Fibroblast of lung (primary cell): ENCODE measurements at regions not wholly inside any gene's neighbourhood (a gene's known extent, or its start where the extent isn't known, plus 50 kb on each side); places are given as distances from the start of the nearest gene placed in this dataset.

ENCODE experiments used
- DNase-seq, 2 donors: peaks; one replicate each; pipeline versions ENCODE4 v3.0.0 to v3.0.0-alpha.2; 2010; ENCODE audit warnings: low read depth in 2 of 2
- H2AFZ ChIP-seq: 2 replicates; pipeline ENCODE4 v1.5.1; 2012; ENCODE audit warnings: low read length, control low read depth, inconsistent platforms
- H3K27ac ChIP-seq: 2 replicates; pipeline ENCODE4 v1.5.1; 2011; ENCODE audit warnings: low read length, control low read depth; ENCODE audit not compliant: insufficient read depth
- H3K27me3 ChIP-seq: 2 replicates; pipeline ENCODE4 v1.5.1; 2011; ENCODE audit warnings: mild to moderate bottlenecking, low read length; ENCODE audit not compliant: control insufficient read depth, insufficient read depth
- H3K36me3 ChIP-seq: 2 replicates; pipeline ENCODE4 v1.5.1; 2011; ENCODE audit warnings: low read length; ENCODE audit not compliant: control insufficient read depth, insufficient read depth
- H3K4me1 ChIP-seq: 2 replicates; pipeline ENCODE4 v1.5.1; 2011; ENCODE audit warnings: low read length; ENCODE audit not compliant: control insufficient read depth, insufficient read depth; ENCODE audit errors: extremely low read depth
- H3K4me2 ChIP-seq: 2 replicates; pipeline ENCODE4 v1.5.1; 2011; ENCODE audit warnings: low read length, control low read depth; ENCODE audit not compliant: insufficient read depth; ENCODE audit errors: extremely low read depth
- H3K4me3 ChIP-seq, 4 experiments: fragments of 200-600 bp in 1 of 4; sonication (generic) in 1 of 4; replicated peaks in 1 of 4; 2 replicates each; pipeline ENCODE4 v1.5.1; 2011 to 2016; ENCODE audit warnings: low read length in 4 of 4, low read depth in 3 of 4, mild to moderate bottlenecking in 3 of 4, control low read depth in 2 of 4, inconsistent platforms in 1 of 4, mixed read lengths in 1 of 4; ENCODE audit not compliant: insufficient read depth in 1 of 4; ENCODE audit errors: control extremely low read depth in 1 of 4
- H3K79me2 ChIP-seq: 2 replicates; pipeline ENCODE4 v1.5.1; 2012; ENCODE audit warnings: mild to moderate bottlenecking, low read length, inconsistent platforms; ENCODE audit not compliant: control insufficient read depth, insufficient read depth
- H3K9ac ChIP-seq: 2 replicates; pipeline ENCODE4 v1.5.1; 2011; ENCODE audit warnings: mild to moderate bottlenecking, low read length, control low read depth; ENCODE audit not compliant: insufficient read depth
- H3K9me3 ChIP-seq: 2 replicates; pipeline ENCODE4 v1.5.1; 2012; ENCODE audit warnings: low read depth, low read length; ENCODE audit not compliant: control insufficient read depth, insufficient read depth
- H4K20me1 ChIP-seq: 2 replicates; pipeline ENCODE4 v1.5.1; 2011; ENCODE audit warnings: low read length; ENCODE audit not compliant: control insufficient read depth, insufficient read depth; ENCODE audit errors: extremely low read depth
- CTCF ChIP-seq, 2 donors: IDR thresholded peaks in 1 of 2; conservative IDR thresholded peaks in 1 of 2; 1 replicate in 1 of 2; 2 replicates in 1 of 2; pipeline ENCODE4 v1.5.1; 2011 to 2012; ENCODE audit warnings: low read length in 2 of 2, control low read depth in 1 of 2, inconsistent platforms in 1 of 2, low read depth in 1 of 2, mild to moderate bottlenecking in 1 of 2
- EZH2 ChIP-seq: IDR thresholded peaks from 2 replicates; pipeline ENCODE4 v1.5.1; 2012; ENCODE audit warnings: low read length, control low read depth, mild to moderate bottlenecking; ENCODE audit errors: missing control alignments

- Histone ChIP-seq H3K4me3 (no peak overlapping the region), H3K27me3 (no peaks in the 10 kb centered on the region), H3K9ac (no peak overlapping the region), H3K9me3 (no peaks in the 10 kb centered on the region), H3K79me2 (no peaks in the 10 kb centered on the region), H3K4me2 (no peak overlapping the region), H3K4me1 (peaks cover 6% of the 10 kb centered on the region), H3K36me3 (no peaks in the 10 kb centered on the region), H2AFZ (no peak overlapping the region), H3K27ac (no peak overlapping the region), H4K20me1 (no peaks in the 10 kb centered on the region)
- no peak for TF ChIP-seq EZH2
- no peak for TF ChIP-seq CTCF (conservative IDR thresholded peaks at IDR 0.05 in 1 of 2, IDR thresholded peaks at IDR 0.05 in 1 of 2; ENCODE audit: low read depth in 1 of 2, low read length in 2 of 2)
- no peak for DNase-seq
Observed at GRCh38 chr21:35470522-35470921, 421.4 kb upstream of the RUNX1 start.

DNA sequence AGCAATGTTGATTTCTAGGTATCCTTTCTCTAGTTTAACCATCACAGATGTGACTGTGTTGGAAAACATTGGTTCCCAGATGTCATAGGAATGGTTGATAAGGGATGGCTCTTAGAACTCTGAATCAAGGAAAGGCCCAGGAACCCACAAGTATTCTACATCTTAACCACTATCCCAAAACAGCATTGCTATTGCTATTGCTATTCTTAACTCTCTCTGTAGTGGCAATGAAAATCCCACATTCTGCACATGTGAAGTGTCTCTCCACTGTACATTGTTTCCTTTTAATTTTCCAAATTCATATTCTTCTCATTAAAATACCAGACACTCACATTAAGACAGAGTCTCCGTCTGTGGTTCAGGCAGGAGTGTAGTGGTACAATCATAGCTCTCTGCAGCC is 420.4 kb upstream of the RUNX1 start:
- no peak overlapping the region for H2AFZ ChIP-seq
- no peaks in the 10 kb centered on the region for H3K4me1 ChIP-seq
- H3K27me3 ChIP-seq = no peaks in the 10 kb centered on the region
- H4K20me1 ChIP-seq = no peaks in the 10 kb centered on the region
- no peak overlapping the region for H3K4me2 ChIP-seq
- no peaks in the 10 kb centered on the region for H3K9me3 ChIP-seq
- H3K36me3 ChIP-seq = no peaks in the 10 kb centered on the region
- no peak overlapping the region for H3K27ac ChIP-seq
- H3K4me3 ChIP-seq = no peak overlapping the region
- no peaks in the 10 kb centered on the region for H3K79me2 ChIP-seq
- TF ChIP-seq CTCF (conservative IDR thresholded peaks at IDR 0.05 in 1 of 2, IDR thresholded peaks at IDR 0.05 in 1 of 2; ENCODE audit: low read depth in 1 of 2, low read length in 2 of 2) (no peak), EZH2 (no peak)
- peak in 1 of 2 donors; percentile 82 for DNase-seq
- H3K9ac ChIP-seq = no peak overlapping the region

- Histone ChIP-seq H3K4me2 (no peak overlapping the region), H3K79me2 (no peaks in the 10 kb centered on the region), H3K4me3 (no peak overlapping the region), H4K20me1 (no peaks in the 10 kb centered on the region), H3K9me3 (no peaks in the 10 kb centered on the region), H3K27ac (no peak overlapping the region), H3K4me1 (no peaks in the 10 kb centered on the region), H3K36me3 (no peaks in the 10 kb centered on the region), H3K9ac (no peak overlapping the region), H3K27me3 (no peaks in the 10 kb centered on the region), H2AFZ (no peak overlapping the region)
- TF ChIP-seq CTCF (conservative IDR thresholded peaks at IDR 0.05 in 1 of 2, IDR thresholded peaks at IDR 0.05 in 1 of 2; ENCODE audit: low read depth in 1 of 2, low read length in 2 of 2) = no peak
- no peak for TF ChIP-seq EZH2
- DNase-seq = no peak
Observed at GRCh38 chr21:35468991-35469390, 419.9 kb upstream of the RUNX1 start.
